ENCODE measurements at regions not wholly inside any gene's neighbourhood (a gene's known extent, or its start where the extent isn't known, plus 50 kb on each side); places are given as distances from the start of the nearest gene placed in this dataset.
"Not testable (repeated sequence)": the region's sequence is repeated elsewhere in the genome, so short reads cannot be mapped to it uniquely, and the experiment has no call there.

DNA sequence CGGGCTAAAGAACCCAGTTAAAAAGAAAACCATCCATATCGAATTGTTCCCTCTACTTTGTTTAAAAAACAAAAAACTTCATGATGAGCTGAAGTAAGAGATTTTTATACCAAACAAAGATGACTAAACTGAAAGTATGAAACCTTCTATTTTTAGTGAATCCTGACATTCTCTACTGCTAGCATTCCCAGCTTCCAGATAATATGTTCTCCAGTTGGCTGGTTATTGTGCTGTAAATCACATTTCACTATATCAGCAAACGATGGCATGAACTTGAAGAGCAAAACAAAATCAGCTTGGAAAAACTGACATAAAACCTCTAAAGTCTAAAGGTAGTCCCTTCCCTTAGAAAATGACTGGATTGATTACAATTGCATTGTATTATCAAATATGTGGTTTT lies 68.1 kb upstream of the APP start:
- Histone ChIP-seq H3K9me3 (ENCODE audit: control insufficient read depth in 2 of 3, insufficient read depth in 1 of 3, low read length in 3 of 3) (no peaks in the 10 kb centered on the region), H3K9ac (ENCODE audit: low read length in 3 of 3) (no peak overlapping the region), H3K27me3 (ENCODE audit: control insufficient read depth, insufficient read depth, low read length) (no peaks in the 10 kb centered on the region), H3K36me3 (ENCODE audit: control insufficient read depth in 2 of 3, insufficient read depth in 3 of 3, low read length in 3 of 3) (no peaks in the 10 kb centered on the region), H3K4me1 (ENCODE audit: control insufficient read depth in 2 of 3, insufficient read depth in 2 of 3, low read depth in 1 of 3, low read length in 3 of 3) (no peaks in the 10 kb centered on the region), H3K27ac (ENCODE audit: low read depth in 2 of 2, low read length in 2 of 2) (no peak overlapping the region), H3K4me3 (ENCODE audit: low read length in 3 of 3) (no peak overlapping the region)
- TF ChIP-seq, protein P1, sequence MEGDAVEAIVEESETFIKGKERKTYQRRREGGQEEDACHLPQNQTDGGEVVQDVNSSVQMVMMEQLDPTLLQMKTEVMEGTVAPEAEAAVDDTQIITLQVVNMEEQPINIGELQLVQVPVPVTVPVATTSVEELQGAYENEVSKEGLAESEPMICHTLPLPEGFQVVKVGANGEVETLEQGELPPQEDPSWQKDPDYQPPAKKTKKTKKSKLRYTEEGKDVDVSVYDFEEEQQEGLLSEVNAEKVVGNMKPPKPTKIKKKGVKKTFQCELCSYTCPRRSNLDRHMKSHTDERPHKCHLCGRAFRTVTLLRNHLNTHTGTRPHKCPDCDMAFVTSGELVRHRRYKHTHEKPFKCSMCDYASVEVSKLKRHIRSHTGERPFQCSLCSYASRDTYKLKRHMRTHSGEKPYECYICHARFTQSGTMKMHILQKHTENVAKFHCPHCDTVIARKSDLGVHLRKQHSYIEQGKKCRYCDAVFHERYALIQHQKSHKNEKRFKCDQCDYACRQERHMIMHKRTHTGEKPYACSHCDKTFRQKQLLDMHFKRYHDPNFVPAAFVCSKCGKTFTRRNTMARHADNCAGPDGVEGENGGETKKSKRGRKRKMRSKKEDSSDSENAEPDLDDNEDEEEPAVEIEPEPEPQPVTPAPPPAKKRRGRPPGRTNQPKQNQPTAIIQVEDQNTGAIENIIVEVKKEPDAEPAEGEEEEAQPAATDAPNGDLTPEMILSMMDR (IDR thresholded peaks at IDR 0.05; ENCODE audit: borderline replicate concordance, extremely low read depth, insufficient read depth), result no peak
- DNase-seq (no peak), FAIRE-seq (no peak)
- intact Hi-C loops (cut with DNase I), result no loop called here

DNA sequence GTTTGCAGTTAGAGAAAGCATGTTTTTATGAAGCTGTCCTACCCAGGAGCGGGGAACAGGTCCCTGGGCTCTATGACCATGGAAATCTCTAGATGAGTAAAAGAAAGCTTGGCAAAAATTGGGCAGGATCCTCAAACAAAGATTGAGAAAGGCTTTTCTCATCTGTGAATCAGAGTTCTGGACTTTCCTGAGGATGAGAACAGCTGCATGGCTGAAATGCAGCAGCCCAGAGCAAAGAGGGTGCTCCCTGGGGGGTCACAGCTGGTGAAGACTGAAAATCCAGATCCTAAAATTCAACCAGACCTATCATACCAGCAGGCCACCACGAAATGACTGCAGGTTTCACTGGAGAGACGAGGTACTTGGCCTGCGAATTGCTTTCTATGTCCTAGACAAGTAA lies 65.7 kb upstream of the APP start:
- no peaks in the 10 kb centered on the region for H3K4me1 ChIP-seq (ENCODE audit: control insufficient read depth in 2 of 3, insufficient read depth in 2 of 3, low read depth in 1 of 3, low read length in 3 of 3)
- TF ChIP-seq, protein P1 (IDR thresholded peaks at IDR 0.05; ENCODE audit: borderline replicate concordance, extremely low read depth, insufficient read depth), result no peak
- no peak overlapping the region for H3K27ac ChIP-seq (ENCODE audit: low read depth in 2 of 2, low read length in 2 of 2)
- no peak overlapping the region for H3K9ac ChIP-seq (ENCODE audit: low read length in 3 of 3)
- no peak overlapping the region for H3K4me3 ChIP-seq (ENCODE audit: low read length in 3 of 3)
- no peaks in the 10 kb centered on the region for H3K27me3 ChIP-seq (ENCODE audit: control insufficient read depth, insufficient read depth, low read length)
- FAIRE-seq (no peak), DNase-seq (no peak)
- H3K9me3 ChIP-seq (ENCODE audit: control insufficient read depth in 2 of 3, insufficient read depth in 1 of 3, low read length in 3 of 3), result no peaks in the 10 kb centered on the region
- no peaks in the 10 kb centered on the region for H3K36me3 ChIP-seq (ENCODE audit: control insufficient read depth in 2 of 3, insufficient read depth in 3 of 3, low read length in 3 of 3)
- intact Hi-C loops (cut with DNase I), result no loop called here

DNA sequence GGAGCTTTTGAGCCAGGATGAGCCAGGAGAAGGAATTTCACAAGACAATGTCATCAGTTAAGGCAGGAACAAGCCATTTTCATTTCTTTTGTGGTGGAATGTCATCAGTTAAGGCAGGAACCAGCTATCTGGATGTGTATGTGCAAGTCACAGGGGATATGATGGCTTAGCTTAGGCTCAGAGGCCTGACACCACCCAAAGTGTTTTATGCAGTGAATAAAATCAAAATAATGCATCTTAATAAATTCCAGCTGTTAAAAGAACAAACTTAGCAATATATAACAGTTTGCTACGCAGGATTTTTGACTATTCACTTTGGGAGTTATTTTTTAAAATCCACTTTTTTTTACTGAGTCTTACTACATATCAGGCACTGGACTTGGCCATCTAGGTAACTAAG lies 62.7 kb upstream of the APP start:
- H3K27me3 ChIP-seq (ENCODE audit: control insufficient read depth, insufficient read depth, low read length); H3K4me1 ChIP-seq (ENCODE audit: control insufficient read depth in 2 of 3, insufficient read depth in 2 of 3, low read depth in 1 of 3, low read length in 3 of 3); H3K9ac ChIP-seq (ENCODE audit: low read length in 3 of 3); H3K4me3 ChIP-seq (ENCODE audit: low read length in 3 of 3); intact Hi-C loops (cut with DNase I); H3K9me3 ChIP-seq (ENCODE audit: control insufficient read depth in 2 of 3, insufficient read depth in 1 of 3, low read length in 3 of 3); H3K27ac ChIP-seq (ENCODE audit: low read depth in 2 of 2, low read length in 2 of 2); H3K36me3 ChIP-seq (ENCODE audit: control insufficient read depth in 2 of 3, insufficient read depth in 3 of 3, low read length in 3 of 3); DNase-seq; FAIRE-seq: not testable (repeated sequence)

DNA sequence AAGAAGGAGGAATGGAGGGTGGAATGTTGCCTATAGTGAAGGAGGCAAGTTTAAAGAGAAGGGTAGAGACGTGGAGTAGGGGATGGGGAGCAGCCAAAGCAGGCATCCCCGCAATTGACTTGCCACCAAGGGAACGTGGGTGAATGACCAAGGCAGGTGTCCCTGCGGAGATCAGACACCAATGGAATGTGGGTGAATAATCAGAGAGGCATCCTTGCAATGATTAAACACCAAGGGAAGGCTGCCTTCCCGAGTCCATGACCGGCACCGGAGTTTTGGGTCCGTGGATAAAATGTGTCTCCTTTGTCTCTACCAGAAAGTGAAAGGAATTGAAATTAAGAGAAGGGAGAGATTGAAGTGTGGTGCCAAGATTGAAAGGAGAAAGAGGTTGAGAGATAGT lies 61.9 kb upstream of the APP start:
- H3K4me3 ChIP-seq (ENCODE audit: low read length in 3 of 3); intact Hi-C loops (cut with DNase I); H3K27me3 ChIP-seq (ENCODE audit: control insufficient read depth, insufficient read depth, low read length); FAIRE-seq; H3K4me1 ChIP-seq (ENCODE audit: control insufficient read depth in 2 of 3, insufficient read depth in 2 of 3, low read depth in 1 of 3, low read length in 3 of 3); DNase-seq; H3K9ac ChIP-seq (ENCODE audit: low read length in 3 of 3); H3K27ac ChIP-seq (ENCODE audit: low read depth in 2 of 2, low read length in 2 of 2); H3K36me3 ChIP-seq (ENCODE audit: control insufficient read depth in 2 of 3, insufficient read depth in 3 of 3, low read length in 3 of 3); H3K9me3 ChIP-seq (ENCODE audit: control insufficient read depth in 2 of 3, insufficient read depth in 1 of 3, low read length in 3 of 3): not testable (repeated sequence)

DNA sequence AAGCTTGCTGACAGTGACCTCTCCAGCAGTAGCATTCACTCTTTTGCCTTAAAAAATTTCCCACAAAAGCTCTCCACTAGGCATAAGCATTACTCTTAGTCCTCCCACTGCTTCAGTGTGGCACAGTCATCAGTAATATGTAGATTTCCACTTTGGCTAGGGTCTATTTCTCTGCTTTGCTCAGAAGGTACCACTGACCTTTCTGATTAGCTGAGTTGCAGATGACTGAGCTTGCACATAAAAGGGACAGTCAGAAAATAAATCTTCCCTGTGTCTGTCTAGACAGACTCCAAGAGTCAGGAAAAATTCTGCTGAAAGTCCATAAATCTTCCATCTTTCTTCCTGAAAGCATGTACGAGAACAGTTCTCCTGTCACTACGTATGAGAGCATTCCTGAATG lies 56.6 kb upstream of the APP start:
- FAIRE-seq (no peak), DNase-seq (peak in 2 of 5 donors; percentile 60 to 63)
- no peak overlapping the region for H3K27ac ChIP-seq (ENCODE audit: low read depth in 2 of 2, low read length in 2 of 2)
- no peaks in the 10 kb centered on the region for H3K27me3 ChIP-seq (ENCODE audit: control insufficient read depth, insufficient read depth, low read length)
- no peaks in the 10 kb centered on the region for H3K4me1 ChIP-seq (ENCODE audit: control insufficient read depth in 2 of 3, insufficient read depth in 2 of 3, low read depth in 1 of 3, low read length in 3 of 3)
- H3K9me3 ChIP-seq (ENCODE audit: control insufficient read depth in 2 of 3, insufficient read depth in 1 of 3, low read length in 3 of 3), result no peaks in the 10 kb centered on the region
- no peak overlapping the region for H3K4me3 ChIP-seq (ENCODE audit: low read length in 3 of 3)
- intact Hi-C loops (cut with DNase I), result no loop called here
- H3K36me3 ChIP-seq (ENCODE audit: control insufficient read depth in 2 of 3, insufficient read depth in 3 of 3, low read length in 3 of 3), result no peaks in the 10 kb centered on the region
- H3K9ac ChIP-seq (ENCODE audit: low read length in 3 of 3), result no peak overlapping the region
- TF ChIP-seq, protein P1 (IDR thresholded peaks at IDR 0.05; ENCODE audit: borderline replicate concordance, extremely low read depth, insufficient read depth), result no peak

All from kidney (tissue), 13 donors.